Activated T-cell treated with anti-CD3 and anti-CD28 coated beads, Interleukin-2, amount 50 U/mL, for 72 hours (primary cell): ENCODE measurements at regions not wholly inside any gene's neighbourhood (a gene's known extent, or its start where the extent isn't known, plus 50 kb on each side); places are given as distances from the start of the nearest gene placed in this dataset.

ENCODE experiments used
- ATAC-seq, 2 donors: fragments of 150-1000 bp; cut with Tn5 transposase; replicated peaks in 1 of 2; 2 replicates each; pipeline ENCODE4 v1.10.0; 2021; ENCODE audit warnings: moderate library complexity in 2 of 2, mild to moderate bottlenecking in 1 of 2
- DNase-seq, 2 donors: peaks; one replicate each; pipeline ENCODE4 v3.0.0; 2021 to 2022; ENCODE audit warnings: mixed read lengths in 1 of 2
- H3K27ac Mint-ChIP-seq: one replicate; pipeline ENCODE4 v1.8.0; 2022; ENCODE audit warnings: mild to moderate bottlenecking, moderate library complexity, mixed read lengths
- H3K27me3 Mint-ChIP-seq: one replicate; pipeline ENCODE4 v1.8.0; 2022; ENCODE audit warnings: low read depth, mixed read lengths
- H3K36me3 Mint-ChIP-seq, 2 donors: one replicate each; pipeline ENCODE4 v1.8.0; 2022; ENCODE audit warnings: mixed read lengths in 2 of 2, mild to moderate bottlenecking in 1 of 2; ENCODE audit not compliant: insufficient read depth in 2 of 2
- H3K4me1 Mint-ChIP-seq: one replicate; pipeline ENCODE4 v1.8.0; 2022; ENCODE audit warnings: low read depth, mixed read lengths
- H3K4me3 Mint-ChIP-seq, 2 donors: one replicate each; pipeline ENCODE4 v1.8.0; 2022; ENCODE audit warnings: mild to moderate bottlenecking in 2 of 2, mixed read lengths in 2 of 2, moderate library complexity in 2 of 2
- H3K9me3 Mint-ChIP-seq, 2 donors: one replicate each; pipeline ENCODE4 v1.8.0; 2022; ENCODE audit warnings: mixed read lengths in 2 of 2

DNA sequence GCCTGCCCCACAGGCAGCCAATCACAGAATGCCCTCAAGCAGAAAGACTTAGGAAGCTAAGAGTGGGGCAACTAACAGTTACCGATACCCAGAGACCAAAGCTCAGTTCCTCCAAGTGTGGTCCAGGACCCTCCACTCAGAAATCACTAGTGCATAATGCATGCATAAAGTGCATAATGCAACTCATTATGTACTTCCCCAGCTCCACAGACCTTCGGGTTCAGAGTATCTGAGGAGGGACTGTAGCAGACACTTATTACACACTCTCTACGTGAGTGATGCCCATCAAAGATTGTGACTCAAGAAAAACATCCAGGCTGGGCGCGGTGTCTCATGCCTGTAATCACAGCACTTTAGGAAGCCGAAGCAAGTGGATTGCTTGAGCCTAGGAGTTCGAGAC, 328.0 kb downstream of the BCOR start:
- ATAC-seq: no peak
- Mint-ChIP-seq H3K4me3 (no peak overlapping the region), H3K9me3 (peaks cover 2% of the 10 kb centered on the region in 2 donors), H3K4me1 (peaks cover 61% of the 10 kb centered on the region), H3K36me3 (peaks cover 0 to 4% of the 10 kb centered on the region in 2 donors), H3K27ac (no peak overlapping the region), H3K27me3 (peaks cover 33% of the 10 kb centered on the region)
- DNase-seq: no peak

DNA sequence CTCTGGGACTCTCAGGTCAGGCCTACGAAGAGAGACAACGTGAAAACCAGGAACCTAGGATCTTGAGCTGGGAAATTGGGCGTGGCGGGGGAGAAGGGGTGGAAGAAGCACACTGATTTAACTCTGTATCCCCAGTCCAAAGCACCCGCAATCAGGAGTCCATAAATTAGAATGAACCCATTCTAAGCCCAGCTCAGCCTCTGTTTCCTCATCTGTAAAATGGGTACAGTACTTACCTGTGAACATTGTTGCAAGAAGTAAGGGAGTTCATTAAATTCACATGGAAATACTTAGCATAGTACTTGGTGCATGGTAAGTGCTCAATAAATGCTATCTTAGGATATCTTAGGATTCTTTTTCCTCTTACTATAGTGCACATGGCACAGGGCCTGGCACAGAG, 326.7 kb downstream of the BCOR start:
- Mint-ChIP-seq H3K27ac (no peak overlapping the region), H3K4me1 (peaks cover 52% of the 10 kb centered on the region), H3K36me3 (peaks cover 0 to 4% of the 10 kb centered on the region in 2 donors), H3K27me3 (peaks cover 33% of the 10 kb centered on the region), H3K4me3 (peak overlapping the region in 1 of 2 donors; percentile 19), H3K9me3 (peaks cover 2% of the 10 kb centered on the region in 2 donors)
- ATAC-seq (no peak), DNase-seq (no peak)

DNA sequence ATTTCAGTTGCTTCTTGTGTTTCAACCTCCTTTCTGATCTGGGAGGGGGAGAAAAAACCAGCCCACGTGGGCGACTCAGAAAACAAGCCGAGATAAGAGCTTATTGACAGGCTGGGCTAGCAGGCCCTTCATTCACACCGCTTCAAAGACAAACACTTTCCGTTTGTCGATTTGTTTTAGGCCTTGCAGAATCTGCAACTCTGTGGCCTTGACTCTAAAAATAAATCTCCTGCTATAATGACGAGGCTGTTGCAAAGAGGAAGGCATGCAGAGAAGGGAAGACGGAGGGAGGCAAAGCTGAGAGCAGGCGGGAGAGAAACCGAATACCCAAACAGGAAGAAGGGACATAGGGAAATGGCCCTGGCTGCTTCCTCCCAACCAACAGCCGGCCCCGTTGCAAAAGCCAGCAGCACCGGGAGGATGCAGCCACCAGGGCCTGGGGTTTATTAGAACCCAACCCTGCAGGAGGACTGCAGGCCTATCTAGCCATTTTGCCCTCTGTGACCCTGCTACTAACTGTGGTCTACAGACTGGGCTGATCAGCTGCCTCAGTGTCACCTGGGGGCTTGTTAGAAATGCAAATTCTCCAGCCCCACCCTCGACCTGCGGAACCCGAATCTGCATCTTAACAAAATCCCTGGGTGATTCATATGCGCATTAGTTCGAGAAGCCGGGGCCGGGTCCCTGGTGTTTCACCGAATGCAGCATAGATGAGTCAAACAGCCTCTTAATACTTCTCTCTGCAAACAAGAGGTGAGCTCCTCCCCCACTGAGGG, 325.5 kb downstream of the BCOR start:
- peak overlapping the region; percentile 30 for H3K27ac Mint-ChIP-seq
- peak overlapping the region; percentile 81 to 82 for H3K4me3 Mint-ChIP-seq
- H3K27me3 Mint-ChIP-seq: peaks cover 33% of the 10 kb centered on the region
- peaks cover 0 to 4% of the 10 kb centered on the region in 2 donors for H3K36me3 Mint-ChIP-seq
- peaks cover 47% of the 10 kb centered on the region for H3K4me1 Mint-ChIP-seq
- DNase-seq: peak; percentile 64 to 78
- H3K9me3 Mint-ChIP-seq: peaks cover 2% of the 10 kb centered on the region in 2 donors
- ATAC-seq: peak; percentile 73 to 77

DNA sequence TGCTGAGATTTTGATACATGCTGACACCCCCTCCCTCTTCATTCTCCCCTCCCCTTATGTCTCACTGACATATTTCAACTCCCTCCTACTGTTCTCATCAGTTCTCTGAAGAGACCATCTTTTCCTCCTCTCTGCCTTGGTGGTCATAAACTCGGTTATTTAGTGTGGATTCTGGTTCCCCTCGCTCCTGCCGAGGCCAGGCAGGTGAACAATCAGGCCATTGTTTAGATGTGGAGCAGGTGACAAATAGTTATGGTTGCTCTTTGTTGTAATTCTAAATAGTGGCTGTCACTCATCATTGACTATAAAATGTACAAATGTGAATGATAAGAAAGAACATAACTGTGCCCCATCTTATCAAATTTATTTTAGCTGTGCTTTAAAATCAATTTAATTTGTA, 324.6 kb downstream of the BCOR start:
- Mint-ChIP-seq H3K4me1 (peaks cover 55% of the 10 kb centered on the region), H3K4me3 (peak overlapping the region; percentile 81 to 82), H3K27me3 (peaks cover 33% of the 10 kb centered on the region), H3K9me3 (peaks cover 2% of the 10 kb centered on the region in 2 donors), H3K36me3 (peaks cover 0 to 4% of the 10 kb centered on the region in 2 donors), H3K27ac (no peak overlapping the region)
- DNase-seq (no peak), ATAC-seq (no peak)

DNA sequence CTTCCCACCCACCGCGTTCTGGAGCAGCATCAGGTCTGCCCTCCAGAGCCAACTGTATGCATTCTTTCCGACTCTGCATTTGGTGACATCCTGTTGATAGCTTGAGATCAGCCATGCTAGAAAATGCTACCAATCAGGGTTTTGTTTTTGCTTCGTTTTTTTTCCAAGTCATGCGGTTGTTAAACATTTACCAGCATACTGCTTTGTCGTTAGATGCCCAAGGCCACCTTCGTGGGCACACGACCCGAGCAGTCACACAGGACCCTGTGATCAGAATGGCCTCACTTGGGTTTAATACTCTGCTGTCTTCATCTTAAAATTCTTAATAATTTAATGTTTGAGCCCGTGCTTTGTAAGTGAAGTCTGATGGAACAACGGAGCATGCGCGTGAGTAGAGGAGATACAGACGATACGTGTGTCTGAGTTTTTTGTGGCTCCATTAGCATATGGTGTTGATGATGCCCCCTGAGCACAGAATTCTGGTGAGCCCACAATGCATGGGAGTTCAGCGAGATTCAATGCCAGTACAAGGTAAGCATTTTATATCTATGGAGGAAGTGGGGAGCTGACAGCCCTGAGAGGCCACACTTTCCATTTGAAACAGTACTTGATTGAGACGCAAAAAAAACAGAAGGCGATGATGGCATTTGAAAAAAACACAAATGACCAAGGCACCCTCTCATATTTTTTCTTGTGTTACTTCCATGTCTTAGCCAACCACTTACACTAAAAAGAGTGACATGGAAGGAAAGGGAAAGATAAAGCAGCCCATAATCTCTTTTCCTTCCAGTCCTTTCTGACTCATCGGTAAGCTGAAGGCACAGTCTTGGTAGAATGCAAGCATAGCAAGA, 323.6 kb downstream of the BCOR start:
- Mint-ChIP-seq H3K4me3 (peak overlapping the region; percentile 76 to 87), H3K4me1 (peaks cover 62% of the 10 kb centered on the region), H3K27me3 (peaks cover 33% of the 10 kb centered on the region), H3K9me3 (peaks cover 2% of the 10 kb centered on the region in 2 donors), H3K27ac (peak overlapping the region; percentile 96), H3K36me3 (peaks cover 0 to 4% of the 10 kb centered on the region in 2 donors)
- ATAC-seq (peak; percentile 51 to 67), DNase-seq (peak; percentile 14 to 48)

DNA sequence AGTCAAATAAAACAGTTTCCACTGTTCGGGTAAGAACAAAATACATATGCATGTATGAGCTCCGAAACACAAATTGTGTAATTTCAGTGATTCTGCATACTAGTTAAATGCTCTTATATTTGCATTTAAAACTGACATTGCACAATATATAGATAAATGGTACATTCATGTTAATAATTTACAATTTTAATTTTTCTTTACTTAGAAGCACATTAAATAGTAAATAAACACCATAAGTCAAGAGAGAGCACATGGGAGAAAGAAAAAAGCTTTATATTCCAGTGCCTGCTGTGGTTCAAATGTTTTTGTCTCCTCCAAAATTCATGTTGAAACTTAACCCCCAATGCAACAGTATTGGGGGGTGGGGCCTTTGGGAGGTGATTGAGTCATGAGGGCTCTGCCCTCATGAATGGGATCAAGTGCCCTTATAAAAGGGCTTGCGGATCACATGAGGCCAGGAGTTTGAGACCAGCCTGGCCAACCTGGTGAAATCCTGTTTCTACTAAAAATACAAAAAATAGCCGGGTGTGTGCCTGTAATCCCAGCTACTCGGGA, 322.9 kb downstream of the BCOR start:
- ATAC-seq (no peak), DNase-seq (no peak)
- H3K4me1 Mint-ChIP-seq: peaks cover 63% of the 10 kb centered on the region
- peaks cover 33% of the 10 kb centered on the region for H3K27me3 Mint-ChIP-seq
- H3K4me3 Mint-ChIP-seq: peak overlapping the region; percentile 76 to 87
- peaks cover 2% of the 10 kb centered on the region in 2 donors for H3K9me3 Mint-ChIP-seq
- H3K27ac Mint-ChIP-seq: peak overlapping the region; percentile 96
- H3K36me3 Mint-ChIP-seq: peaks cover 3 to 4% of the 10 kb centered on the region in 2 donors

DNA sequence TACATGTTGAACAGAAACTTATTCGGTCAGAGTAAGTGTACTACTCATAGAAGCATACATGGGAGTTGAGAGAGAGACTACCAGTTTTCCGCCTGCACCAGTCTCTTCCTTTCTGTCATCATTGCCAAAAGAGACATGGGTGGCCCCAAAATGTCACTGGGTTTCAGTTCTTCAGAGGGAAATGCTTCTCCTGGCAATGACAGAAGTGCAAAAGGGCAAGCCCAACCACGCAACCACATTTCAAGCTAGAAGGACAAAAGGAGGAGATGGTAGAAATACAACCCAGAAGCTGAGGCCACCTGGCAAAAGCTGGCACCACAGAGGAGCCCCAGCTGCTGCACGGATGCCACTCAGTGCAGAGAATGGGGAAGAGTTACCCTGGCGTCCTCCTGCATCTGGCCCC, 320.1 kb downstream of the BCOR start:
- ATAC-seq: peak; percentile 64 to 75
- Mint-ChIP-seq H3K27me3 (peaks cover 18% of the 10 kb centered on the region), H3K36me3 (peaks cover 0 to 3% of the 10 kb centered on the region in 2 donors), H3K4me1 (peaks cover 50% of the 10 kb centered on the region), H3K27ac (peak overlapping the region; percentile 84), H3K9me3 (peaks cover 3% of the 10 kb centered on the region in 2 donors), H3K4me3 (peak overlapping the region; percentile 47 to 71)
- DNase-seq: peak; percentile 38 to 56

DNA sequence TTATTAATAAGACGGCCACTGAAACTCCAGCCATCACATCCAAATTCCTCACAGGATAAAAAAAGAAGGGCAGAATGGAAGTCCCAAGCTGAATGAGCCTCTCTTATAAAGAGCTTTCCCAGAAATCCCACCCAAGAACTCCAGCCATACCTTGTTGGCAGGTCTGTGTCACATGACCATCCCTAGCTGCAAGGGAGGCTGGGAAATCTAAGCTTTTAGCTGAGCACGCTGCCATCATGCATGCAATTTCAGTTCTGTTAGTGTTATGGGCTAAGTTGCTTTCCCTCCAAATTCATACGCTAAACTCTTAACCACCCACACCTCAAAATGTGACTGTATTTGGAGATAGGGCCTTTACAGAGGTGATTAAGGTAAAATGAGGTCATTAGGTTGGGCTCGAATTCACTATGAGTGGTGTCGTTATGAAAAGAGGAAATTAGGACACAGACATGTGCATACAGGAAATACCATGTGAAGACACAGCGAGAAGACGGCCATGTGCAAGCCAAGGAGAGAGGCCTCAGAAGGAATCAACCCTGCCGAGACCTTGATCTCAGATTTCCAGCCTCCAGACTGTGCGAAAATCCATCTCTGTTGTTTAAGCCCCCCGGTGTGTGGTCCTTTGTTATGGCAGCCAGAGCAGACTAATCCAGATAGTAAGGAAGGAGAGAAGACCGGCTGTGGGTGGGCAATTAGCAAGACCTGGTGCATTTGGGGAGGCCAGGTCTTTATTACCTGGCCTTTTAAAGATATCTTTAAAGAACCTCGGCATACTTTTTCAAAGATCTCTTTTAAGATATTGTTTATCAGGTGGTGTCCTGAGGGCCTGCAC, 317.6 kb downstream of the BCOR start:
- H3K27ac Mint-ChIP-seq: no peak overlapping the region
- peaks cover 28% of the 10 kb centered on the region for H3K4me1 Mint-ChIP-seq
- no peak for DNase-seq
- peaks cover 0 to 3% of the 10 kb centered on the region in 2 donors for H3K36me3 Mint-ChIP-seq
- H3K27me3 Mint-ChIP-seq: no peaks in the 10 kb centered on the region
- H3K4me3 Mint-ChIP-seq: no peak overlapping the region
- no peak for ATAC-seq
- H3K9me3 Mint-ChIP-seq: peaks cover 3% of the 10 kb centered on the region in 2 donors

DNA sequence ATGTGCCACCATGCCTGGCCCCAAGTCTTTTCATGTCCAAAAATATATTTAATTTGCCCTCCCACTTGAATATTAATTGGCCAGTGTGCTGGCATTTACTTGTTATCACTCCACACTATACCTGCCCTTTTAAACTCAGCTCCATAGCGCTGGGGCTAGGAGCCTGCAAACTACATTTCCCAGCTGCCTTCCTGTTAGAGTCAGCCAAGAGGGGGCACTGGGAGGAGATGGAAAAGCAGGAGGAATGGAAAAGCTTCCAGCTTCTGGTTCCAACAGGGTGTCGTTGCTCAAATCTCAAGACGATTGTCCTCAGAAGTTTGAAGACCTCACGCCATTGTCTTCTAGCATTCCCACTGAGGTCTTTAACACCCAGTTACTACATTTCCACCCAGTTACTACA, 315.5 kb downstream of the BCOR start:
- no peaks in the 10 kb centered on the region for H3K27me3 Mint-ChIP-seq
- H3K4me1 Mint-ChIP-seq: peaks cover 19% of the 10 kb centered on the region
- ATAC-seq: no peak
- H3K27ac Mint-ChIP-seq: no peak overlapping the region
- peaks cover 0 to 3% of the 10 kb centered on the region in 2 donors for H3K36me3 Mint-ChIP-seq
- H3K9me3 Mint-ChIP-seq: peaks cover 3% of the 10 kb centered on the region in 2 donors
- DNase-seq: no peak
- H3K4me3 Mint-ChIP-seq: no peak overlapping the region

DNA sequence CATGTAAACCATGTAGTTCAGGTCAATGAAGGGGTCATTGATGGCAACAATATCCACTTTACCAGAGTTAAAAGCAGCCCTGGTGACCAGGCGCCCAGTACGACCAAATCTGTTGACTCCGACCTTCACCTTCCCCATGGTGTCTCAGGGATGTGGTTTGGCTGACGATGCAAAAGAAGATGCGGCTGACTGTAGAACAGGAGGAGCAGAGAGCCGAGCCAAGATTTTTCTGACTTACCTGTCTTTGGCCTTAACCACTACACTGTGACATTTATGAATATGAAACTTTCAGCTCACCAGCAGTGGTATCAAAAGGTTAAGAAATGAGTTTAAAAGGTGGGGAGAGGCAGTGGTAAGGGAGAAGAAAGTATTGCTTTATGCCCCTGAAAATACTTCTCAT, 309.8 kb downstream of the BCOR start:
- ATAC-seq: peak in 1 of 2 donors; percentile 37
- H3K4me3 Mint-ChIP-seq: no peak overlapping the region
- no peak overlapping the region for H3K27ac Mint-ChIP-seq
- peaks cover 11% of the 10 kb centered on the region for H3K4me1 Mint-ChIP-seq
- no peaks in the 10 kb centered on the region for H3K36me3 Mint-ChIP-seq
- no peaks in the 10 kb centered on the region for H3K9me3 Mint-ChIP-seq
- no peak for DNase-seq
- no peaks in the 10 kb centered on the region for H3K27me3 Mint-ChIP-seq

DNA sequence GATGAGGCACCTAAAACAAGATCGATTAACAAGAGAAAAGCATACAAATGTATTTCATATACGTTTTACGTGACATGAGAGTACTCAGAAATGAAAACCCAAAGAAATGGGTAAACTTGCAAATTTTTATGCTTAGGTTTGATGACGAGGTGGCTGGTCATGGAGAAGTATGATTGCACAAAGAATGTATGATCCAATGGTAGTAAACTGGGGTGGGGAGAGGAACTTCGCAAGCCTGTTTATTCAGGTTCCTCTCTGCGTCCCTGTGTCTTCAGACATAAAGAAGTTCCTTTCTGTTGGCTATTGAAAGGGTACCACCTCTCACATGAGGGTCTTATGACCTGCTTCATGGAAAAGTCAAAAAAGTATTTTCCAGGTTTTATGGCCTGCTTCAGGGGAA, 309.2 kb downstream of the BCOR start:
- DNase-seq (no peak), ATAC-seq (no peak)
- Mint-ChIP-seq H3K4me3 (no peak overlapping the region), H3K27ac (no peak overlapping the region), H3K27me3 (no peaks in the 10 kb centered on the region), H3K9me3 (no peaks in the 10 kb centered on the region), H3K36me3 (no peaks in the 10 kb centered on the region), H3K4me1 (peaks cover 11% of the 10 kb centered on the region)

DNA sequence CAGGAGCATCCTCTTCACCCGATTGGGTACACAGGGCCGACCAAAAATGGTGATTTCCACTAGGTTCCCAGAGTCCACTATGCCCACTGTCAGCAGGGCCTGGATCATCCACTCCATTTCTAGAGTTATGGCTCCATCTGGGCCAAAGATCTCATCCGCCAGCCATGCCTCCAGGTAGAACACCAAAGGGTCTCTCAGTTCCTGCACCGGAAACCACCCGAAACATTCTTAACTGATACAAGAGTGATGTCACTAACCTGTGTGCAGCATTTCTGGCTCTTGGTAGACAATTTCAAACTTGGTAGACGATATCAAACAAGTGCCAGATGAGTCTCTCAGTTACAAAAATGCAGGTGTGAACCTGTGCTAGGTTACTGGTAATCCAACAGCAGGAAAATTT, 306.1 kb downstream of the BCOR start:
- H3K36me3 Mint-ChIP-seq: no peaks in the 10 kb centered on the region
- H3K9me3 Mint-ChIP-seq: no peaks in the 10 kb centered on the region
- peaks cover 16% of the 10 kb centered on the region for H3K4me1 Mint-ChIP-seq
- peaks cover 5% of the 10 kb centered on the region for H3K27me3 Mint-ChIP-seq
- H3K4me3 Mint-ChIP-seq: no peak overlapping the region
- DNase-seq: no peak
- H3K27ac Mint-ChIP-seq: no peak overlapping the region
- ATAC-seq: no peak
